Activated CD4-positive, alpha-beta T cell treated with anti-CD3 and anti-CD28 coated beads, Interleukin-2, amount 10 ng/mL, durations not matched to agents 24 days and 14 days (primary cell): ENCODE measurements at regions not wholly inside any gene's neighbourhood (a gene's known extent, or its start where the extent isn't known, plus 50 kb on each side); places are given as distances from the start of the nearest gene placed in this dataset.

Experiments
- DNase-seq: peaks from one replicate; pipeline ENCODE4 v3.0.0; 2022
- H3K27ac Mint-ChIP-seq: one replicate; pipeline ENCODE4 v1.8.0; 2022; ENCODE audit warnings: mild to moderate bottlenecking, mixed read lengths
- H3K27me3 Mint-ChIP-seq: one replicate; pipeline ENCODE4 v1.8.0; 2022; ENCODE audit warnings: mixed read lengths
- H3K36me3 Mint-ChIP-seq: one replicate; pipeline ENCODE4 v1.8.0; 2022; ENCODE audit warnings: low read depth, mild to moderate bottlenecking, mixed read lengths
- H3K4me1 Mint-ChIP-seq: one replicate; pipeline ENCODE4 v1.8.0; 2021; ENCODE audit warnings: mixed read lengths
- H3K4me3 Mint-ChIP-seq: one replicate; pipeline ENCODE4 v1.8.0; 2022; ENCODE audit warnings: mild to moderate bottlenecking, moderate library complexity, mixed read lengths
- H3K9me3 Mint-ChIP-seq: one replicate; pipeline ENCODE4 v1.8.0; 2021; ENCODE audit warnings: mixed read lengths
- intact Hi-C: fragments of 100-400 bp; cut with micrococcal nuclease; formaldehyde crosslinking; loops from one replicate; pipeline ENCODE4 v1.15.1; 2023

DNA sequence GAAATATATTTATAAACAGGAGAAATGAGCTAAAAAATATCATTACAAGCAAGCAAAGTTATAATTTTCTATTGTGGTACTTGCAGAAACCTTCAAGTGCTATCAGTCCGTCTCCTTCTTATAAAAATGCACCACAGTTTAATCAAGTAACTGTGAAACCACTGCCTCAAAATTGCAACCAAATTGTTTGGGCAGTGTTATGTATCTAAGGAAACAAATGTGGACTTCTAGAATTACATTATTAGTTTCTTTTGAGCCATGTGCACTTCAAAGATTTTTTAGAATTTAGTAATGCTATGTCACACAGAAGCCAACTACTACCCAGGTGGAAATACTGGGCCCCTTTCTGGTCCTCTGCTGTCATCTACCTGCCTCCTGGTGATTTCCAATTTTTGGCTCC, 495.6 kb downstream of the NYAP2 start:
- H3K9me3 Mint-ChIP-seq = no peaks in the 10 kb centered on the region
- no peak overlapping the region for H3K4me3 Mint-ChIP-seq
- intact Hi-C loops = no loop called here
- peaks cover 4% of the 10 kb centered on the region for H3K27me3 Mint-ChIP-seq
- no peak overlapping the region for H3K27ac Mint-ChIP-seq
- H3K36me3 Mint-ChIP-seq = no peaks in the 10 kb centered on the region
- H3K4me1 Mint-ChIP-seq = no peaks in the 10 kb centered on the region
- DNase-seq = no peak

DNA sequence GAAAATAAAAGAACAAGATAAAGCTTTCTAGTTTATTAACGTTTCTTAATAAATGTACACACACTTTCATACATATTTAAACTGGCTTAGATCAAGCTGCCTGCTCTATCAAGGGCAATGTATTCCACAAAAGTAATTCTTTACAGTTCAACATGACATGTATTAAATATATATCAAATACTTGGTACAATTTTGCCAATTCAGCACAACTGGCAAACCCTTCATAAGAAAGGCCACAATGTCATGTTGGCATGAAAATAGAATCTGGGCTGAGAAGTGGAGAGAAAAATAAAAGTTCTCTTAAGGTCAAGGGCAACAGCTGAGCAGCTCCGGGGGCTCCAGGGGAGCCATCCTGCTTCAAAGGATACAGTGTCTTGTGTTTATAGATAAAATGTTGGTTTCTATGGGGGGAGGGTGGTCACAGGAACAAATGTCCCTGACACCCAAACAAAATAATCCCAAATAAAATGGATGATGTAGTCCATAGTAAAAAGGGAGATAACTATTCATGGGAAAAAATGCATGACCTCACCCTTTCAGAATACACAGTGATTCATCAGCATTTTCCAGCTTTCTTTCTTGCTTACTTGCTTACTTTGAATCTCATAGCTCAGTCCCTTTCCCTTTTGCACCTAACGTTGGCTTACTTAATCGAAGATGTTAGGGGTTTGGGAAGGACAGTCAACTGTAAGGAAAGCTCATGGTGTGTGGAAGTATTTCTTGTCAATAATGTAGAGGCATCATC, 494.9 kb downstream of the NYAP2 start:
- intact Hi-C loops = no loop called here
- Mint-ChIP-seq H3K36me3 (no peaks in the 10 kb centered on the region), H3K4me3 (no peak overlapping the region), H3K9me3 (no peaks in the 10 kb centered on the region), H3K27ac (no peak overlapping the region), H3K27me3 (peaks cover 4% of the 10 kb centered on the region), H3K4me1 (no peaks in the 10 kb centered on the region)
- no peak for DNase-seq

DNA sequence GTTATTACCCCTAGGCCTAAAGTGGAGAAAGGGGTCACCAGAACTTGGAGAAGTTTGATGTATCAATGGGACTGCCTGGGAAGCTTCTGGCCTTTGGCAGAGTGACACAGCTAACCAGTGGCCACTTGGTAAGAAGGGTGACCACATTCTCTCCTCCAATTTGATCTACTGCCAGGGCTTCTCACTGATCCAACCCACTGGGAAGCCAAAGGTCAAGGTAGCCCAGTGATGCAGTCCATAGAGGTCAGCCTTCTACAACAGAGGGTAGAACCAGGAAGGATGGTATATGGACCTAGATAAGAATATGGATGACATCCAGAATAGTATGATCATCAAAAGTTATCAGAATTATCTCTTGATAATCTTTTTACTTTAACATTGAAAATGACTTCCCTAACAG, 493.6 kb downstream of the NYAP2 start:
- no peaks in the 10 kb centered on the region for H3K4me1 Mint-ChIP-seq
- no peaks in the 10 kb centered on the region for H3K36me3 Mint-ChIP-seq
- no peak overlapping the region for H3K27ac Mint-ChIP-seq
- intact Hi-C loops = no loop called here
- DNase-seq = no peak
- H3K27me3 Mint-ChIP-seq = peaks cover 4% of the 10 kb centered on the region
- no peak overlapping the region for H3K4me3 Mint-ChIP-seq
- no peaks in the 10 kb centered on the region for H3K9me3 Mint-ChIP-seq

DNA sequence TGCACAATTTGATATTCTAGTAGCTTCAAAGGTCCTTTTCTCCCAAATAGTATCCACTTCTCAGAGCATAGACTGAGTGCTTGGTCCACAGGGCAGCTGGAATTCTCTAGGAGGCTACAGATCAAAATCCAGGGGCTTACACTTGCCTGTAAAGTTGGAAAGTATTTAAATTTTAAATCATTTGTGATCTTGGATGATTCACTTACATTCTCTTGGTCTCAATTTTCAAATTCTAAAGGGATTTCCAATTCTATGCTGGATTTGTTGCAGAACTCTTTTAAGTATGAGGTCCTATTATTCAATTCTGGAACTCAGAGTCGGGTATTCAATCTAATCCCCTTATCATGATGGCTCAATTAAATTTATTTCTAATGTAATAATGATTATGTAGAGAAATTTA, 492.3 kb downstream of the NYAP2 start:
- H3K27ac Mint-ChIP-seq = no peak overlapping the region
- DNase-seq = no peak

DNA sequence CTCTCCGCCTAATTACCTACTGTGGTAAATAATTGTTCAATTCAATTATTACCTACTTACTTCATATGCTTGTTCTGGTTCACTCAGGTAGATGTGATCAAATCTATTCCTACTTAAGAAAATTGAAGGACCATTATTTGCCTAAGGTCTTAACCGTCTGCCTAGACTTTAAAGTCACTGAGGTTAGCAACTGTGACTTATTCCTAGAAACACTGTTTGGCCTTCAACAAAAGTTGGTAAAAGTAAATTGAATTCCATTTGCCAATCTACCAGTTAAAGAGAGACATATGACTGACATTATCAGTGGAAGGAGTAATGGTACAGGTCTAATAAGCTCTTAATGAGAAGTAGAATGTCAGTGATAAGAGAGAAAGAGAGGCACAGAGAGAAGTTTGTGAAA, 491.5 kb downstream of the NYAP2 start:
- Mint-ChIP-seq H3K27ac (no peak overlapping the region), H3K4me1 (no peaks in the 10 kb centered on the region), H3K36me3 (no peaks in the 10 kb centered on the region), H3K4me3 (no peak overlapping the region), H3K27me3 (peaks cover 4% of the 10 kb centered on the region), H3K9me3 (no peaks in the 10 kb centered on the region)
- no peak for DNase-seq
- intact Hi-C loops = no loop called here

More for the DNA sequence above, 492.3 kb downstream of the NYAP2 start:
- no peaks in the 10 kb centered on the region for H3K4me1 Mint-ChIP-seq
- no peaks in the 10 kb centered on the region for H3K9me3 Mint-ChIP-seq
- no peaks in the 10 kb centered on the region for H3K36me3 Mint-ChIP-seq
- intact Hi-C loops = no loop called here
- H3K27me3 Mint-ChIP-seq = peaks cover 4% of the 10 kb centered on the region
- no peak overlapping the region for H3K4me3 Mint-ChIP-seq

DNA sequence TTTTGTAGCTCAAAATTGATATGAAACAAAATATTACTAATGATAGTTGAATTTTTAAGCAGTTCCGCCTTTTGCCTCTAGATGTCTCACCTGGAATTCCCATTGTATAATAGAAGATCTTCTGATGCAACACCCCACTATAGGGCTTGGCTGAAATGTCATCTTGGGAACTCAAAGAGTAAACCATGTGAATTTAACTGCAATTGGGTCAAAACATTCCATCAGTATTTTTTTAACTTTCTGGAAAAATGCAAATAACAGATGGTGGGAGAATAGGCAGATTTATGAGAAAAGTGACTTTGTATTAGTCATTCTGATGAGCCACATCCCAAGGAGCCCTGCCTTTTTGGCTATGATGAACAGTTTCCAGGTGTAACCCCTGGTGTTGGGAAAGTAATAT, 489.9 kb downstream of the NYAP2 start:
- no peak for DNase-seq
- Mint-ChIP-seq H3K9me3 (no peaks in the 10 kb centered on the region), H3K27ac (no peak overlapping the region), H3K4me3 (no peak overlapping the region), H3K36me3 (no peaks in the 10 kb centered on the region), H3K4me1 (no peaks in the 10 kb centered on the region), H3K27me3 (peaks cover 4% of the 10 kb centered on the region)
- intact Hi-C loops = loop anchor here (1.0 to 10.0 kb wide), 3 partner anchors 914 to 1215 kb away; no protein-coding TSS in a partner anchor

DNA sequence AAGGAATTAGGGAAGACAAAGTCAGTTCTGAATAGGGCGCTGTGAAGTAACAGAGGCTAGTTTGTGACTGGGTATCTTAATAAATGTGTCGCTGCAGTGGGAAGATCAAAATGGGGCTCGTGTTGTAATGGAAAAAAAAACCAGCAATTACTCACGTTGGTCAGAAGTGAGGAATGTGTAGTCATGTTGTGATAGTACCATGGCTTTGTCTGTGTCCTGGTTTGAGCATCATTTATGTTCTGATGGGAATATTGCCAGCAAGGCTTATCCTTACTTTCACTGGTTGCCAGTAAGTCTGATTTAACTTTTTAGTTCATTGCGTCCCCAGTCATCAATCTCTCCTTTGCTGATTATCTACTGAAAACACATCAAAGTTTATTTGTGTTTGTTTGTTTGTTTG, 467.6 kb downstream of the NYAP2 start:
- no peaks in the 10 kb centered on the region for H3K36me3 Mint-ChIP-seq
- no peak overlapping the region for H3K27ac Mint-ChIP-seq
- intact Hi-C loops = no loop called here
- no peak overlapping the region for H3K4me3 Mint-ChIP-seq
- no peaks in the 10 kb centered on the region for H3K27me3 Mint-ChIP-seq
- DNase-seq = no peak
- no peaks in the 10 kb centered on the region for H3K4me1 Mint-ChIP-seq
- no peaks in the 10 kb centered on the region for H3K9me3 Mint-ChIP-seq

DNA sequence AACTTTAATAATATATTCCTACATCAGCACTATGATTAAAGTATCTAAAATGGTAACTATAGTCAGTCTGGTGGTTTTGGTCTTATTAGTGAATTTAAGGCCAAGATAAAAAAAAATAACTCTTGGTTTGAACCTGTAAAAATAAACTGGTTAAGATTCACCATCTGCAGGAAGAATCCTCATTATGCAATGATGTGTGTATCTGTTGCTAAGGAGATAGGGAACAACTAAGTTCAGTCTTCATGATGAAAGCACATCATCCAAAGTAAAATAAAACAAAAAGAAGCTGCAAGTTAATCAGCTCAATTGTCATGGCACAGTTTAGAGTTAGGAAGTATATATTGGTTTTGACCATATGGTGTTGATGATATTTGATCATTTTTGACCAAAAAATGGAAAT, 466.0 kb downstream of the NYAP2 start:
- no peak for DNase-seq
- no peaks in the 10 kb centered on the region for H3K9me3 Mint-ChIP-seq
- no peak overlapping the region for H3K27ac Mint-ChIP-seq

DNA sequence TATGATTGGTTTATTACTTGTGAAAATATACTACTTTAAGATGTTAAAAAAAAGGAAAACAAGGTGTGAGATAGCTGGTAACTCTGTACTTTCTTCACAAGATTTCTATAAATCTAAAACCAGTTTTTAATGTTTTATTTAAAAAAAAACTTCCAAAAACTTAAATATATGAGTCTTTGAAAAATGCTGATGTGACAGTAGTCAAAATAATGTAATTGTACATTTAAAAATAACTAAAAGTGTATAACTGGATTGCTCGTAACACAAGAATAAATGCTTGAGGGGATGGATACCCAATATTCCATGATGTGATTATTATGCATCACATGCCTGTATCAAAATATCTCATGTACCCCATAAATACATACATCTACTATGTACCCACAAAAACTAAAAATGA, 464.9 kb downstream of the NYAP2 start:
- Mint-ChIP-seq H3K9me3 (no peaks in the 10 kb centered on the region), H3K27ac (no peak overlapping the region), H3K36me3 (no peaks in the 10 kb centered on the region), H3K4me3 (no peak overlapping the region), H3K4me1 (no peaks in the 10 kb centered on the region), H3K27me3 (no peaks in the 10 kb centered on the region)
- no peak for DNase-seq
- intact Hi-C loops = no loop called here

More for the DNA sequence above, 466.0 kb downstream of the NYAP2 start:
- Mint-ChIP-seq H3K4me1 (no peaks in the 10 kb centered on the region), H3K27me3 (no peaks in the 10 kb centered on the region), H3K4me3 (no peak overlapping the region), H3K36me3 (no peaks in the 10 kb centered on the region)
- intact Hi-C loops = no loop called here

DNA sequence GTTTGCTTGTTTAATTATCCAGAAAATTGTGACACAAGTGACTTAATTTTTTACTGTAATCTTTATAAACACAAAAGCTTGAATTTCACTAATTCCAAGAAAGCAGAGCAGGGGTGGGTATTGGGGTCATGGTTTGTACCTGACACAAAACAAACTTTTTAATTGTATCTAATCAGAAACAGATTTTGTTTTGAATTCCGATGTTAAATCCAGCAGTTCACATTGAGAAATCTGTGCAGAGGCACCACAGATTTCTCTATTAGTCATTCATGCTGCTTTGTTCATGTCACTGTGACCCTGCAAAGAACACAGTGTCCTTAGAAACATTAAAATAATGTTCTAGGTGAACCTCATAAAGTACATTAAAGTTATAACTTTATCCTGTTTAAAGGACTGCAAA, 443.4 kb downstream of the NYAP2 start:
- peaks cover 1% of the 10 kb centered on the region for H3K27me3 Mint-ChIP-seq
- intact Hi-C loops = no loop called here
- no peaks in the 10 kb centered on the region for H3K36me3 Mint-ChIP-seq
- DNase-seq = no peak
- H3K4me3 Mint-ChIP-seq = no peak overlapping the region
- no peaks in the 10 kb centered on the region for H3K4me1 Mint-ChIP-seq
- H3K27ac Mint-ChIP-seq = no peak overlapping the region
- H3K9me3 Mint-ChIP-seq = no peaks in the 10 kb centered on the region

DNA sequence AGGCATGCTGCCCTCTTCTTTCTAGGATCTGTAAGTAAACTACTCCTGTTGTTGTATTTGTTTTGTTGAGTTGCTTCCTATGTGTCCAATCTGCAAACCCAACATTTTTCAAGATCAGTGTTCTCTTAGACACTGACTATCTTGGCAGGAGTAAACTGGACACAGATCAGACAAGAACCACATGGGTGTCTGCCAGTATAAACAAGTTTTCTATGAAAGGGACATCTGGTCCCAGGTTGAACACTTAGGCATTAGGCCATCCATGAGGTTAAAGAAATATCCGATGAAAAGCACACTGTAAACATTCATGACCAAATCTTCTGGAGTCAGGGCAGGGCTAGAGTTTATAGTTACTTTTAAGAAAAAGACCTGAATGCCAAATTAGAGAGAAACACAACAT, 441.8 kb downstream of the NYAP2 start:
- intact Hi-C loops = no loop called here
- H3K27me3 Mint-ChIP-seq = peaks cover 1% of the 10 kb centered on the region
- no peak overlapping the region for H3K27ac Mint-ChIP-seq
- no peaks in the 10 kb centered on the region for H3K36me3 Mint-ChIP-seq
- no peak overlapping the region for H3K4me3 Mint-ChIP-seq
- DNase-seq = no peak
- no peaks in the 10 kb centered on the region for H3K9me3 Mint-ChIP-seq
- no peaks in the 10 kb centered on the region for H3K4me1 Mint-ChIP-seq

DNA sequence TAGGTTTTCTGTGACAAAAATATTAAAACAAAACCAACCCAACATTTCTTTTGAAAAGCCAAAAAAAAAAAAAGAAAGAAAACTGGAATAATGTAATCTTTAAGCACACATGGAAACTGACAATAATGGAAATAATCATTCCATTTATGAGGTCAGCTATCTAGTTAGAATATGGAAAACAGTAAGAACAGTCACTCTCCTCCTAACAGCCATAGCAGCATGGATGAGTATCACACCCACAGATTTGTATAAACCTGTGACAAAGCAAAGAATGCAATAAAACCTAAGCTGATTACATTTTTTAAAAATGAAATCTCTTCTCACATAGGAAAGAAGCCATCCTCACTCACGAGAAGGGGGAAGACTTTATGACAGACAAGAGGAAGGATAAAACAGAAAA, 437.8 kb downstream of the NYAP2 start:
- intact Hi-C loops = no loop called here
- Mint-ChIP-seq H3K27ac (no peak overlapping the region), H3K27me3 (peaks cover 1% of the 10 kb centered on the region), H3K9me3 (no peaks in the 10 kb centered on the region), H3K4me3 (no peak overlapping the region), H3K4me1 (no peaks in the 10 kb centered on the region), H3K36me3 (no peaks in the 10 kb centered on the region)
- no peak for DNase-seq

DNA sequence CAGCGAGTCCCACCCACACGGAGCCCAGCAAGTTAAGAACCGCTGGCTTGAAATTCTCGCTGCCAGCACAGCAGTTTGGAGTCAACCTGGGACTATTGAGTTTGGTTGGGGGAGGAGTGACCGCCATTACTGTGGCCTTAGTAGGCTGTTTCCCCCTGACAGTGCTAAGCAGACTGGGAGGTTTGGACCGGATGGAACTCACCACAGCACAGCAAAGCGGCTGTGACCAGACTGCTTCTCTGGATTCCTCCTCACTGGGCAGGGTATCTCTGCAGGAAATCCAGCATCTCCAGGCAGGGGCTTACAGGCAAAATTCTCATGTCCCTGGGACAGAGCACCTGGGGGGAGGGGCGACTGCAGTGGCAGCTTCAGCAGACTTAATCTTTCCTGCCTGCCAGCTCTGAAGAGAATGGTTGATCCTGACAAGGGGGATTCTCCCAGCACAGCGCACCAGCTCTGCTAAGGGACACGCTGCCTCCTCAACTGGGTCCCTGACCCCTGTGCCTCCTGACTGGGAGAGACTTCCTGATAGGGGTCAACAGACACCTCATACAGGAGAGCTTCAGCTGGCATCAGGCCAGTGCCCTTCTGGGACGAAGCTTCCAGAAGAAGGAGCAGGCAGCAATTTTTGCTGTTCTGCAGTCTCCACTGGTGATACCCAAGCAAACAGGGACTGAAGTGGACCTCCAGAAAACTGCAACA, 425.4 kb downstream of the NYAP2 start:
- H3K27ac Mint-ChIP-seq = no peak overlapping the region
- H3K4me1 Mint-ChIP-seq = no peaks in the 10 kb centered on the region
- H3K4me3 Mint-ChIP-seq = no peak overlapping the region
- DNase-seq = no peak
- intact Hi-C loops = no loop called here
- H3K36me3 Mint-ChIP-seq = no peaks in the 10 kb centered on the region
- no peaks in the 10 kb centered on the region for H3K27me3 Mint-ChIP-seq
- H3K9me3 Mint-ChIP-seq = no peaks in the 10 kb centered on the region

DNA sequence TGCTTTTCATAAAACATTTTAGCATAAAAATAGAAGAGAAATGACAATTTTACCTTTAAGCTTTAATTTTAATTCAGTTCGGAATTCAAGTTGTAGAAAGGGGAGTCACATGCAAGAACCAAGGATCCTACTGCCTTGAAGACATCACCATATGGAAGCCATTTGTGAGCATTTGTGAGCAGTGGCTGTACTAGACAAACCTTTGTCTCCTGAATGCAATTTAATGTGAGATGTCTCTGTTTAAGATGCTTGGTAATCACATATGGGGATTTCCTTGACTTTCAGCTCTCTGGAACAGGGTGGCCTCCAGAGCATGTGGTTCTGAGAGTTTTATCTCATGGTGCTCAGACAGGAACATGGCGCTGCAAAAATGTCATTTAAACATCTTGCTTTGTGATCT, 421.8 kb downstream of the NYAP2 start:
- no peak for DNase-seq
- no peak overlapping the region for H3K27ac Mint-ChIP-seq
- intact Hi-C loops = no loop called here
- no peaks in the 10 kb centered on the region for H3K36me3 Mint-ChIP-seq
- no peak overlapping the region for H3K4me3 Mint-ChIP-seq
- no peaks in the 10 kb centered on the region for H3K4me1 Mint-ChIP-seq
- H3K9me3 Mint-ChIP-seq = no peaks in the 10 kb centered on the region
- H3K27me3 Mint-ChIP-seq = no peaks in the 10 kb centered on the region

DNA sequence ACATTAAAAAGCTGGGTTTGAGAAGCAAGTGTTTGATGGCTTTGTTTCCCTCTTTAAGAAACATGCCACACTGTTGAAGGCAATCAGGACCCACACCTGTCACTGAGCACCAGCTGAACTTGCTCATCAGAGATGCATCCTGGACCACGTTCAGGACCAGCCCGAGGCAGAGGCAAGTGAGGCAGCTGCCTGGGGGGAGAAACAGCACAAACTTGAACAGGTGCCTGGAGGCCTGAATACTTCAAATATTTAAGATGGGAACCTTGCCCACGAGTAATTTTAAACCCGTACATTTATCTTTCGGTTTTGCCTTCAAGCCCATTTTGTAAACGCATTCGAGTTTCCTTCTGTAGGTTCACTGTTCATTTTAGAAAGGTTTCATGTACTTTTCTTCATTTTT, 421.3 kb downstream of the NYAP2 start:
- Mint-ChIP-seq H3K36me3 (no peaks in the 10 kb centered on the region), H3K4me1 (no peaks in the 10 kb centered on the region), H3K27me3 (no peaks in the 10 kb centered on the region), H3K4me3 (no peak overlapping the region), H3K27ac (no peak overlapping the region), H3K9me3 (no peaks in the 10 kb centered on the region)
- intact Hi-C loops = no loop called here
- no peak for DNase-seq
